Panc1 (cell line): ENCODE measurements at regions not wholly inside any gene's neighbourhood (a gene's known extent, or its start where the extent isn't known, plus 50 kb on each side); places are given as distances from the start of the nearest gene placed in this dataset.
"Not testable (repeated sequence)": the region's sequence is repeated elsewhere in the genome, so short reads cannot be mapped to it uniquely, and the experiment has no call there.

Experiments
- POLR2AphosphoS5 ChIP-seq: IDR thresholded peaks from 2 replicates; pipeline ENCODE4 v1.6.1; 2012; ENCODE audit warnings: mild to moderate bottlenecking, low read depth, low read length, moderate library complexity
- TCF7L2 ChIP-seq: IDR thresholded peaks from 2 replicates; pipeline ENCODE4 v1.6.1; 2011; ENCODE audit warnings: mild to moderate bottlenecking, low read depth, low read length, inconsistent platforms

DNA sequence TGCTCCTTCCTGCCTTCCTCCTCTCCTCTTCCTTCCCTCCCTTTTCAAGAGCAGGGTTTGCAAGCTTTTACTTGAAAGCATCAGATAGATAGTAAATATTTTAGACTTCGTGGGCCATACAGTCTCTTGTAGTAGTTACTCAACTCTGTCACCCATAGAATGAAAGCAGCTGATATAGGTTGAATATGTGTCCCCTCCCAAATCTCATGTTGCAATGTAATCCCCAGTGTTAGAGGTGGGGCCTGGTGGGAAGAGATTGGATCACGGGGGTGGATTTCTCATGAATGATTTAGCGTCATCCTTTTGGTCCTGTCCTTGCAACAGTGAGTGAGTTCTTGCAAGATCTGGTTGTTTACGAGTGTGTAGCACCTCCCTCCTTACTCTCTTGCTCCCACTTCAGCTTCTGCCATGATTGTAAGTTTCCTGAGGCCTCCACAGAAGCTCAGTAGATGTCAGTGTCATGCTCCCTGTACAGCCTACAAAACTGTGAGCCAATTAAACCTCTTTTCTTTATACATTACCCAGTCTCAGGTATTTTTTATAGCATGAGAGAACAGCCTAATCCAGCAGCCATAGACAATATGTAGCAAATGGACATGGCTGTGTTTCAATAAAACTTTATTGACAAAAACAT lies 124.7 kb downstream of the ART5 start:
- not testable (repeated sequence) for TF ChIP-seq POLR2AphosphoS5, TCF7L2
